Cerebellar cortex (tissue), 1 donor: ENCODE measurements at regions not wholly inside any gene's neighbourhood (a gene's known extent, or its start where the extent isn't known, plus 50 kb on each side); places are given as distances from the start of the nearest gene placed in this dataset.

ENCODE experiments used
- DNase-seq: peaks from one replicate; pipeline ENCODE4 v3.0.0-alpha.2; 2015; ENCODE audit warnings: low spot score

- no peak for DNase-seq
These were observed 100.2 kb upstream of the SULT1C3 start for GRCh38 chr2:108139521-108139920.

GRCh38 chr2:108145557-108146326 lies 94.0 kb upstream of the SULT1C3 start:
- no peak for DNase-seq

- DNase-seq, result no peak
These were observed 91.2 kb upstream of the SULT1C3 start for GRCh38 chr2:108148555-108148954.

GRCh38 chr2:108154366-108155061 lies 85.3 kb upstream of the SULT1C3 start:
- DNase-seq, result no peak

GRCh38 chr2:108161298-108161697 lies 78.5 kb upstream of the SULT1C3 start:
- DNase-seq, result no peak

- no peak for DNase-seq
These were observed 75.5 kb upstream of the SULT1C3 start for GRCh38 chr2:108164318-108164717.

- DNase-seq, result no peak
These were observed 74.0 kb upstream of the SULT1C3 start for GRCh38 chr2:108165729-108166128.

GRCh38 chr2:108167699-108168098 lies 72.1 kb upstream of the SULT1C3 start:
- DNase-seq, result no peak

GRCh38 chr2:108169982-108170625 lies 69.7 kb upstream of the SULT1C3 start:
- DNase-seq, result peak; percentile 17

GRCh38 chr2:108171657-108172056 lies 68.1 kb upstream of the SULT1C3 start:
- DNase-seq, result no peak

- peak; percentile 25 for DNase-seq
These were observed 57.3 kb upstream of the SULT1C3 start for GRCh38 chr2:108182489-108182888.

GRCh38 chr2:108184419-108184818 lies 55.3 kb upstream of the SULT1C3 start:
- DNase-seq, result no peak

GRCh38 chr2:108189316-108189715 lies 50.5 kb upstream of the SULT1C3 start:
- DNase-seq, result no peak
